ENCODE measurements at regions not wholly inside any gene's neighbourhood (a gene's known extent, or its start where the extent isn't known, plus 50 kb on each side); places are given as distances from the start of the nearest gene placed in this dataset.

DNA sequence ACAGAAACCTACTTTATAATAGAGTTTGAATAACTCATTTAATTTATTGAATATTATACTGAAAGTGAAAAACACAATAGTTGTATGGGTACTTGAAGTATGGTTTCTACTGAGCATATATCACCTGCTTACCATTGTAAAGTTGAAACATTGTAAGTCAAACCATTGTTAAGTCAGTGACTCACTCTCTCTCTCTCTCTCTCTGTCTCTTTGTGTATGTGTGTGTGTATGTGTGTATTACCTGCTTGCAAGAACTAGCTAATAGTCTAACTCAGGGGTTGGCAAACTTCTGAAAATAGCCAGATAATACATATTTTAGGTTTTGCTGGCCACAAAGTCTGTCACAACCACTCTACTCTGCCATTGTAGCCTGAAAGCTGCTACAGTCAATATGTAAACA is 564.3 kb upstream of the ZNF608 start:
- Histone ChIP-seq H3F3A (ENCODE audit: low read depth) (no peaks in the 10 kb centered on the region), H3K79me2 (ENCODE audit: low read depth) (no peaks in the 10 kb centered on the region), H3K27ac (no peak overlapping the region), H3K4me1 (no peaks in the 10 kb centered on the region), H4K20me1 (ENCODE audit: low read depth) (no peaks in the 10 kb centered on the region), H3K4me3 (no peak overlapping the region), H3K36me3 (no peaks in the 10 kb centered on the region), H2AFZ (replicated peaks) (no peak overlapping the region), H3K9me3 (ENCODE audit: low read depth) (peaks cover 5% of the 10 kb centered on the region), H3K27me3 (no peaks in the 10 kb centered on the region), H3K9ac (no peak overlapping the region), H3K4me2 (no peak overlapping the region)
- Mint-ChIP-seq H3K4me3 (no peak overlapping the region), H3K36me3 (peaks cover 13% of the 10 kb centered on the region), H3K4me1 (peaks cover 8% of the 10 kb centered on the region), H3K9me3 (peaks cover 53% of the 10 kb centered on the region), H3K27me3 (ENCODE audit: insufficient read depth, low read depth) (peaks cover 2% of the 10 kb centered on the region), H3K27ac (no peak overlapping the region)
- no peak for DNase-seq (ENCODE audit: low spot score)
- no peak for TF ChIP-seq EZH2phosphoT487 (IDR thresholded peaks at IDR 0.05)
- TF ChIP-seq, protein P1, sequence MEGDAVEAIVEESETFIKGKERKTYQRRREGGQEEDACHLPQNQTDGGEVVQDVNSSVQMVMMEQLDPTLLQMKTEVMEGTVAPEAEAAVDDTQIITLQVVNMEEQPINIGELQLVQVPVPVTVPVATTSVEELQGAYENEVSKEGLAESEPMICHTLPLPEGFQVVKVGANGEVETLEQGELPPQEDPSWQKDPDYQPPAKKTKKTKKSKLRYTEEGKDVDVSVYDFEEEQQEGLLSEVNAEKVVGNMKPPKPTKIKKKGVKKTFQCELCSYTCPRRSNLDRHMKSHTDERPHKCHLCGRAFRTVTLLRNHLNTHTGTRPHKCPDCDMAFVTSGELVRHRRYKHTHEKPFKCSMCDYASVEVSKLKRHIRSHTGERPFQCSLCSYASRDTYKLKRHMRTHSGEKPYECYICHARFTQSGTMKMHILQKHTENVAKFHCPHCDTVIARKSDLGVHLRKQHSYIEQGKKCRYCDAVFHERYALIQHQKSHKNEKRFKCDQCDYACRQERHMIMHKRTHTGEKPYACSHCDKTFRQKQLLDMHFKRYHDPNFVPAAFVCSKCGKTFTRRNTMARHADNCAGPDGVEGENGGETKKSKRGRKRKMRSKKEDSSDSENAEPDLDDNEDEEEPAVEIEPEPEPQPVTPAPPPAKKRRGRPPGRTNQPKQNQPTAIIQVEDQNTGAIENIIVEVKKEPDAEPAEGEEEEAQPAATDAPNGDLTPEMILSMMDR (IDR thresholded peaks at IDR 0.05), result no peak
- TF ChIP-seq EZH2 (IDR thresholded peaks at IDR 0.05), result no peak

DNA sequence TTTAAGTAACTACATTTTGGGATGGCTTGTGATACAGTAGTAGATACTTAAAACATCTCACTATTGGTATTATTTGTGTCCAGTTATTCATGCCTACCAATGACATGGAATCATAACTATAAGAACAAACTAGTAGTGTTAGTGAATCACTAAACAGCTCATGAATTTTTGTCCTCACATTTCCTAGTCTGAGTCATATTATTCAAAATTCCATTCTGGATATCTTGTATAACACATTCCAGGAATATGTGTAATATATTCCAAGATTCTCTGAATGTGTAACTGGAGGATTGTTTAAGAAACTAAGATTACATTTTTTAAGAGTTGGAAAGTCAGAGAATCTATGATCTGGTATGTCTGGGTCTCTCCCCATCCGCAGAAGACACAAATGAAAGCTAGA is 565.3 kb upstream of the ZNF608 start:
- peaks cover 13% of the 10 kb centered on the region for H3K36me3 Mint-ChIP-seq
- Histone ChIP-seq H2AFZ (replicated peaks) (no peak overlapping the region), H3K4me3 (no peak overlapping the region), H3K9me3 (ENCODE audit: low read depth) (peaks cover 5% of the 10 kb centered on the region), H3K36me3 (no peaks in the 10 kb centered on the region), H3F3A (ENCODE audit: low read depth) (no peaks in the 10 kb centered on the region), H3K4me2 (no peak overlapping the region), H3K27me3 (no peaks in the 10 kb centered on the region), H3K27ac (no peak overlapping the region), H3K9ac (no peak overlapping the region), H3K4me1 (peaks cover 2% of the 10 kb centered on the region), H3K79me2 (ENCODE audit: low read depth) (no peaks in the 10 kb centered on the region), H4K20me1 (ENCODE audit: low read depth) (no peaks in the 10 kb centered on the region)
- H3K9me3 Mint-ChIP-seq, result peaks cover 44% of the 10 kb centered on the region
- H3K4me1 Mint-ChIP-seq, result peaks cover 17% of the 10 kb centered on the region
- H3K27ac Mint-ChIP-seq, result no peak overlapping the region
- DNase-seq (ENCODE audit: low spot score), result no peak
- no peak overlapping the region for H3K4me3 Mint-ChIP-seq
- peaks cover 2% of the 10 kb centered on the region for H3K27me3 Mint-ChIP-seq (ENCODE audit: insufficient read depth, low read depth)
- TF ChIP-seq, protein P1 (IDR thresholded peaks at IDR 0.05), result no peak
- TF ChIP-seq EZH2 (IDR thresholded peaks at IDR 0.05) (no peak), EZH2phosphoT487 (IDR thresholded peaks at IDR 0.05) (no peak)

DNA sequence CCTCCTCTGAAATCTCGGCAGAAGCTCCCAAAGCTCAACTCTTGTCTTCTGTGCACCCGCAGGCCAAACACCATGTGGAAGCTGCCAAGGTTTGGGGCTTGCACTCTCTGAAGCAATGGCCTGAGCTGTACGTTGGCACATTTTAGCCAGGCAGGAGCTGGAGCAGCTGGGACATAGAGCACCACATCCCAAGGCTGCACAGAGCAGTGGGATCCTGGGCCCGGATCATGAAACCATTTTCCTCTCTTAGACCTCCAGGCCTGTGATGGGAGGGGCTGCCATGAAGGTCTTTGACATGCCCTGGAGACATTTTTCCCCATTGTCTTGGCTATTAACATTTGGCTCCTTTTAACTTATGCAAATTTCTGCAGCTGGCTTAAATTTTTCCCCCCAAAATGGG is 567.1 kb upstream of the ZNF608 start:
- TF ChIP-seq, protein P1 (IDR thresholded peaks at IDR 0.05), result no peak
- TF ChIP-seq EZH2phosphoT487 (IDR thresholded peaks at IDR 0.05), result no peak
- TF ChIP-seq EZH2 (IDR thresholded peaks at IDR 0.05), result no peak
- Histone ChIP-seq H4K20me1 (ENCODE audit: low read depth) (no peaks in the 10 kb centered on the region), H3K9me3 (ENCODE audit: low read depth) (no peaks in the 10 kb centered on the region), H3K36me3 (no peaks in the 10 kb centered on the region), H3K27me3 (no peaks in the 10 kb centered on the region), H3F3A (ENCODE audit: low read depth) (no peaks in the 10 kb centered on the region), H3K4me1 (peaks cover 18% of the 10 kb centered on the region), H3K4me2 (no peak overlapping the region), H3K4me3 (no peak overlapping the region), H3K9ac (no peak overlapping the region), H3K79me2 (ENCODE audit: low read depth) (no peaks in the 10 kb centered on the region), H2AFZ (replicated peaks) (no peak overlapping the region), H3K27ac (no peak overlapping the region)
- peaks cover 2% of the 10 kb centered on the region for H3K27me3 Mint-ChIP-seq (ENCODE audit: insufficient read depth, low read depth)
- H3K4me1 Mint-ChIP-seq, result peaks cover 32% of the 10 kb centered on the region
- no peak for DNase-seq (ENCODE audit: low spot score)
- H3K36me3 Mint-ChIP-seq, result peaks cover 7% of the 10 kb centered on the region
- no peak overlapping the region for H3K27ac Mint-ChIP-seq
- no peak overlapping the region for H3K4me3 Mint-ChIP-seq
- H3K9me3 Mint-ChIP-seq, result peaks cover 28% of the 10 kb centered on the region
